ENCODE measurements at regions not wholly inside any gene's neighbourhood (a gene's known extent, or its start where the extent isn't known, plus 50 kb on each side); places are given as distances from the start of the nearest gene placed in this dataset.
"Not testable (repeated sequence)": the region's sequence is repeated elsewhere in the genome, so short reads cannot be mapped to it uniquely, and the experiment has no call there.

GRCh38 chr17:20649097-20649767 is 69.7 kb downstream of the CDRT15L2 start:
- H2AFZ ChIP-seq (ENCODE audit: low read depth, low read length, poor library complexity, severe bottlenecking); H3K27ac ChIP-seq (ENCODE audit: low read depth, low read length); intact Hi-C loops (cut with micrococcal nuclease); CTCF ChIA-PET; DNase-seq (ENCODE audit: low read depth, low spot score); H3K4me3 ChIP-seq (replicated peaks in 1 of 2; ENCODE audit: low read depth in 1 of 2, low read length in 2 of 2); H3K27me3 ChIP-seq (ENCODE audit: insufficient read depth, low read length); H4K20me1 ChIP-seq (ENCODE audit: insufficient read depth); H3K4me2 ChIP-seq (ENCODE audit: low read length); H3K36me3 ChIP-seq (ENCODE audit: control insufficient read depth in 1 of 2, insufficient read depth in 2 of 2, low read length in 2 of 2); H3K4me1 ChIP-seq (ENCODE audit: control insufficient read depth in 1 of 2, insufficient read depth in 2 of 2, low read length in 2 of 2); RAD21 ChIA-PET (ENCODE audit: low non-redundant PET in 1 of 2, low total read pairs in 2 of 2, uncharacterized antibody in 2 of 2, unreplicated experiment in 2 of 2); ATAC-seq; H3K9me3 ChIP-seq (ENCODE audit: control insufficient read depth in 1 of 2, insufficient read depth in 1 of 2, low read depth in 1 of 2, low read length in 2 of 2); POLR2A ChIA-PET; H3K9me2 ChIP-seq (ENCODE audit: insufficient read depth); H3K9ac ChIP-seq (ENCODE audit: low read length); BruUV-seq (replicated peaks); H3K79me2 ChIP-seq (ENCODE audit: insufficient read depth, low read length): not testable (repeated sequence)

GRCh38 chr17:20651022-20651421 is 71.5 kb downstream of the CDRT15L2 start:
- H3K79me2 ChIP-seq (ENCODE audit: insufficient read depth, low read length); H4K20me1 ChIP-seq (ENCODE audit: insufficient read depth); H3K9me2 ChIP-seq (ENCODE audit: insufficient read depth); H3K9ac ChIP-seq (ENCODE audit: low read length); POLR2A ChIA-PET; intact Hi-C loops (cut with micrococcal nuclease); H3K27me3 ChIP-seq (ENCODE audit: insufficient read depth, low read length); H3K27ac ChIP-seq (ENCODE audit: low read depth, low read length); CTCF ChIA-PET; H2AFZ ChIP-seq (ENCODE audit: low read depth, low read length, poor library complexity, severe bottlenecking); BruUV-seq (replicated peaks); H3K4me1 ChIP-seq (ENCODE audit: control insufficient read depth in 1 of 2, insufficient read depth in 2 of 2, low read length in 2 of 2); RAD21 ChIA-PET (ENCODE audit: low non-redundant PET in 1 of 2, low total read pairs in 2 of 2, uncharacterized antibody in 2 of 2, unreplicated experiment in 2 of 2); ATAC-seq; H3K4me3 ChIP-seq (replicated peaks in 1 of 2; ENCODE audit: low read depth in 1 of 2, low read length in 2 of 2); H3K36me3 ChIP-seq (ENCODE audit: control insufficient read depth in 1 of 2, insufficient read depth in 2 of 2, low read length in 2 of 2); H3K9me3 ChIP-seq (ENCODE audit: control insufficient read depth in 1 of 2, insufficient read depth in 1 of 2, low read depth in 1 of 2, low read length in 2 of 2); DNase-seq (ENCODE audit: low read depth, low spot score); H3K4me2 ChIP-seq (ENCODE audit: low read length): not testable (repeated sequence)

- H3K9ac ChIP-seq (ENCODE audit: low read length); H3K27me3 ChIP-seq (ENCODE audit: insufficient read depth, low read length); H3K9me2 ChIP-seq (ENCODE audit: insufficient read depth); BruUV-seq (replicated peaks); POLR2A ChIA-PET; H3K4me3 ChIP-seq (replicated peaks in 1 of 2; ENCODE audit: low read depth in 1 of 2, low read length in 2 of 2); DNase-seq (ENCODE audit: low read depth, low spot score); H3K4me1 ChIP-seq (ENCODE audit: control insufficient read depth in 1 of 2, insufficient read depth in 2 of 2, low read length in 2 of 2); CTCF ChIA-PET; H3K79me2 ChIP-seq (ENCODE audit: insufficient read depth, low read length); intact Hi-C loops (cut with micrococcal nuclease); H3K4me2 ChIP-seq (ENCODE audit: low read length); H4K20me1 ChIP-seq (ENCODE audit: insufficient read depth); RAD21 ChIA-PET (ENCODE audit: low non-redundant PET in 1 of 2, low total read pairs in 2 of 2, uncharacterized antibody in 2 of 2, unreplicated experiment in 2 of 2); H2AFZ ChIP-seq (ENCODE audit: low read depth, low read length, poor library complexity, severe bottlenecking); H3K9me3 ChIP-seq (ENCODE audit: control insufficient read depth in 1 of 2, insufficient read depth in 1 of 2, low read depth in 1 of 2, low read length in 2 of 2); H3K36me3 ChIP-seq (ENCODE audit: control insufficient read depth in 1 of 2, insufficient read depth in 2 of 2, low read length in 2 of 2); ATAC-seq; H3K27ac ChIP-seq (ENCODE audit: low read depth, low read length): not testable (repeated sequence)
These were observed 72.2 kb downstream of the CDRT15L2 start for GRCh38 chr17:20651736-20652135.

GRCh38 chr17:20653391-20653790 is 73.9 kb downstream of the CDRT15L2 start:
- H3K36me3 ChIP-seq (ENCODE audit: control insufficient read depth in 1 of 2, insufficient read depth in 2 of 2, low read length in 2 of 2); H3K79me2 ChIP-seq (ENCODE audit: insufficient read depth, low read length); H4K20me1 ChIP-seq (ENCODE audit: insufficient read depth); H3K4me3 ChIP-seq (replicated peaks in 1 of 2; ENCODE audit: low read depth in 1 of 2, low read length in 2 of 2); DNase-seq (ENCODE audit: low read depth, low spot score); H3K27me3 ChIP-seq (ENCODE audit: insufficient read depth, low read length); H2AFZ ChIP-seq (ENCODE audit: low read depth, low read length, poor library complexity, severe bottlenecking); ATAC-seq; BruUV-seq (replicated peaks); intact Hi-C loops (cut with micrococcal nuclease); CTCF ChIA-PET; H3K9me3 ChIP-seq (ENCODE audit: control insufficient read depth in 1 of 2, insufficient read depth in 1 of 2, low read depth in 1 of 2, low read length in 2 of 2); H3K4me2 ChIP-seq (ENCODE audit: low read length); H3K9me2 ChIP-seq (ENCODE audit: insufficient read depth); H3K9ac ChIP-seq (ENCODE audit: low read length); H3K27ac ChIP-seq (ENCODE audit: low read depth, low read length); RAD21 ChIA-PET (ENCODE audit: low non-redundant PET in 1 of 2, low total read pairs in 2 of 2, uncharacterized antibody in 2 of 2, unreplicated experiment in 2 of 2); H3K4me1 ChIP-seq (ENCODE audit: control insufficient read depth in 1 of 2, insufficient read depth in 2 of 2, low read length in 2 of 2); POLR2A ChIA-PET: not testable (repeated sequence)

GRCh38 chr17:20654114-20654513 is 74.6 kb downstream of the CDRT15L2 start:
- H3K79me2 ChIP-seq (ENCODE audit: insufficient read depth, low read length); H3K9me2 ChIP-seq (ENCODE audit: insufficient read depth); H3K27me3 ChIP-seq (ENCODE audit: insufficient read depth, low read length); CTCF ChIA-PET; H3K27ac ChIP-seq (ENCODE audit: low read depth, low read length); BruUV-seq (replicated peaks); H3K9ac ChIP-seq (ENCODE audit: low read length); H4K20me1 ChIP-seq (ENCODE audit: insufficient read depth); H3K4me1 ChIP-seq (ENCODE audit: control insufficient read depth in 1 of 2, insufficient read depth in 2 of 2, low read length in 2 of 2); H3K4me3 ChIP-seq (replicated peaks in 1 of 2; ENCODE audit: low read depth in 1 of 2, low read length in 2 of 2); DNase-seq (ENCODE audit: low read depth, low spot score); ATAC-seq; intact Hi-C loops (cut with micrococcal nuclease); H3K36me3 ChIP-seq (ENCODE audit: control insufficient read depth in 1 of 2, insufficient read depth in 2 of 2, low read length in 2 of 2); RAD21 ChIA-PET (ENCODE audit: low non-redundant PET in 1 of 2, low total read pairs in 2 of 2, uncharacterized antibody in 2 of 2, unreplicated experiment in 2 of 2); POLR2A ChIA-PET; H3K9me3 ChIP-seq (ENCODE audit: control insufficient read depth in 1 of 2, insufficient read depth in 1 of 2, low read depth in 1 of 2, low read length in 2 of 2); H2AFZ ChIP-seq (ENCODE audit: low read depth, low read length, poor library complexity, severe bottlenecking); H3K4me2 ChIP-seq (ENCODE audit: low read length): not testable (repeated sequence)

All from HCT116 (cell line).